GM18505 (cell line): ENCODE measurements at regions not wholly inside any gene's neighbourhood (a gene's known extent, or its start where the extent isn't known, plus 50 kb on each side); places are given as distances from the start of the nearest gene placed in this dataset.

Experiments used
- ATAC-seq: cut with Tn5 transposase; IDR thresholded peaks from one replicate; pipeline ENCODE4 v1.9.1; 2021; ENCODE audit not compliant: unreplicated experiment
- POLR2A ChIP-seq: IDR thresholded peaks from 4 replicates; pipeline ENCODE4 v1.6.1; 2011; ENCODE audit warnings: borderline replicate concordance; ENCODE audit not compliant: insufficient read depth, insufficient read length; ENCODE audit errors: extremely low read depth

DNA sequence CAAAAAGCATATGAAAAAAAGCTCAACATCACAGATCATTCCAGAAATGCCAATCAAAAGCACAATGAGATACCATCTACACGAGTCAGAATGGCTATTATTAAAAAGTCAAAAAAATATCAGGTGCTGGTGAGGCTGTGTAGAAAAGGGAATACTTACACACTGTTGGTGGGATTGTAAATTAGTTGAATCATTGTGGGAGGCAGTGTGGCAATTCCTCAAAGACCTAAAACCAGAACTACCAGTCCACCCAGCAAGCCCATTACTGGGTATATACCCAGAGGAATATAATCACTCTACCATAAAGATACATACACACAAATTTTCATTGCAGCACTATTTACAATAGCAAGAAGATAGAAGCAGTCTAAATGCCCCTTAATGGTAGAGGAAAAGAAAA lies 529.9 kb downstream of the SLITRK1 start:
- no peak for ATAC-seq
- TF ChIP-seq POLR2A = no peak

DNA sequence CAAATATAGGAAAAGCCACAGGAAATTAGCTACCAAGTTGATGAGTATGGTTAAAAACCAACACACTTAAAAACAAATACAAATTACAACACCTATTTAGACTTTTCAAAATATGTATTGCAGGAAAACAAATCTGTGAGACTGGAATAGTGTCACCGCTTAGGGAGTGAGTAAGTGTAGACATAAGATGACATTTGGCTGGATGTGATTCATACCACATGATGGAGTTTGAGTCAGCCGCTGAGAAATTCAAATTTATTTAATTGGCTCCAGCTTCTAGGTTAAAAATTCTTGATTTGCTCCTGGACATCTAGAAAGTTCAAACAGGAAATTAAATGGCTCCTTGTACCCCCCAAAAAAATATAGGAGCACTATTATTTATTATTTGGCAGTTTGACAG lies 531.7 kb downstream of the SLITRK1 start:
- no peak for ATAC-seq
- no peak for TF ChIP-seq POLR2A

GRCh38 chr13:83344518-83344917 lies 537.8 kb downstream of the SLITRK1 start:
- no peak for TF ChIP-seq POLR2A
- ATAC-seq = no peak

GRCh38 chr13:83340170-83340569 lies 542.1 kb downstream of the SLITRK1 start:
- ATAC-seq = no peak
- no peak for TF ChIP-seq POLR2A

- TF ChIP-seq POLR2A = no peak
- no peak for ATAC-seq
Observed at GRCh38 chr13:83333614-83334388, 548.5 kb downstream of the SLITRK1 start.

GRCh38 chr13:83332751-83333150 lies 549.5 kb downstream of the SLITRK1 start:
- no peak for ATAC-seq
- TF ChIP-seq POLR2A = no peak

DNA sequence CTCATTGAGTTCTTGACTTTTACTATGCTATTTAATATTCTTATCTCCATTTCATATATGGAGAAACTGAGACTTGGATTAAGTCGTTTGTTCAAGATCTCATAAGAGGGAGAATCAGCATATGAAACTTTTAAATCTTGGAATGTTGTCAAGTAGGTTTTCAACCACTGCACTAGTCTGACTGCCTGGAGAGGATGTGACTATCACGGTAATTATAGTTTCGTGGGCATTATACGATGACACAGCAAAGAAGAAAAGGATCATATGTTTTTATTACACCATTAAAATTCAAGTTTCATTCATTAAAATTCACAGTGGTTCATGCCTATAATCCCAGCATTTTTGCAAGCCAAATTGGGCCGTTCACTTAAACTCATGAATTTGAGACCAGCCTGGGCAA lies 555.2 kb downstream of the SLITRK1 start:
- no peak for ATAC-seq
- no peak for TF ChIP-seq POLR2A

DNA sequence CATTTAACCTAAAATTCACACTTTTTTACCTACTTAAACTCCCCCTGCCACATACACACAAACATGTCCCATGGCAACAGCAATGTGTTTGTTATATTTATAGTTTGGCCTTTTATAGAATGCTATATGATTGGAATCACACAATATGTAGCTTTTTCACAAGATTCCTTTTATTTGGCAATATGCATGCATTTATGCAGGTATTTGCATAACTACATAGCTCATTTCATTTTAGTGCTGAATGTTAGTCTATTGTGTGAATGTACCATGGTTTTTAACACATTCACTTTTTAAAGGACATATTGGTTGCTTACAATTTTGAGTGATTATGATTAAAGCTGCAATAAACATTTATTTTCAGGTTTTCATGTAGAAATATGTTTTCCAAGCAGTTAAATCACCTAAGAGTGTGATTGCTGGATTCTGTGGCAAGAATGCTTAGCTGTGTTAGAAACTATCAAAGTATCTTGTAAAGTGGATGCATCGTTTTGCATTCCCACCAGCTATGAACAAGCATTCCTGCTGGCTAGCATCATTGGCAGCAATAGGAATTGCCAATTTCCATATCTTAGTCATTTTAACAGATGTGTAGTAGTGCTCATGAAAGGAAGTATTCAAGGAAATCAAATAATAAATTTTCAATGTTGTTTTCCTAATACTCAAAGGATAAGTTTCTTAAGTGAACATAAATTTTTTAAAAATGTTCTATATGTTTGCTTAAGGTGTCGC lies 557.0 kb downstream of the SLITRK1 start:
- ATAC-seq = no peak
- TF ChIP-seq POLR2A = no peak

GRCh38 chr13:83311886-83312577 lies 570.2 kb downstream of the SLITRK1 start:
- ATAC-seq = no peak

GRCh38 chr13:83298617-83299016 lies 583.7 kb downstream of the SLITRK1 start:
- TF ChIP-seq POLR2A = no peak
- ATAC-seq = no peak

More at GRCh38 chr13:83311886-83312577, 570.2 kb downstream of the SLITRK1 start:
- no peak for TF ChIP-seq POLR2A

- TF ChIP-seq POLR2A = no peak
- no peak for ATAC-seq
Observed at GRCh38 chr13:83297586-83298290, 584.5 kb downstream of the SLITRK1 start.

DNA sequence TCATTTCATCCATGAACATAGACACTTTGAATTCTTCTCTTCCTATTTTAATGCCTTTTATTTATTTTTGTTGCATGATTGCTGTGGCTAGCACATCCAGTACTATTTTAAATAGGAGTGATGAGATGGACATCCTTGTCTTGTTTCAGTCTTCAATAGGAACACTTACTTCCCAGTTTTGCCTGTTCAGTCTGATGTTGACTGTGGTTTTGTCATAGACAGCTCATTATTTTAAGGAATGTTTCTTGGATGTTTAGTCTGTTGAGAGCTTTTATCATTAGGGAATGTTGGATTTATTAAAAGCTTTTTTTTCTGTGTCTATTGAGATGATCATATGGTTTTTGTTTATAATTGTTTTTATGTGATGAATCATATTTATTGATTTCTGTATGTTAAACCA lies 586.6 kb downstream of the SLITRK1 start:
- TF ChIP-seq POLR2A = no peak
- ATAC-seq = no peak

DNA sequence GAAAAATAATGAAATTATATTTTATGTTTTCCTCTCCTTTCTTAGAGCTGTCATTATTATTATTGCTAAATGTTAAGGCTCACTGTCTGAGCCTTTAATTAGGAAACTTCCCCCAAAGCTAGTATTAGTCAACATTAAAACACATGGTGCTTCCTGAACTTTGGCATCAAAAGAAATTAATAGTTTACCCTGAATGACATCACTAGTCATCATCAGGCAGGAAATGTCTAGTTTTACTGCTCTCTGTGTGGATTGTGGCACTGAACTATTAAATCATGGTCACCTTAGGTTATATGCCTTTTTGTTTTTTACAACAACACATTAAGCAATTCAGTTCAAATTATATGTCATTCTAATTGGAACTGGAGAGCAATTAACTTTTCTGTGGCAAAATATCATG lies 595.5 kb downstream of the SLITRK1 start:
- no peak for ATAC-seq
- no peak for TF ChIP-seq POLR2A
